Colon (tissue), 2 donors: ENCODE measurements at regions not wholly inside any gene's neighbourhood (a gene's known extent, or its start where the extent isn't known, plus 50 kb on each side); places are given as distances from the start of the nearest gene placed in this dataset.

Experiments used
- FAIRE-seq: peaks from 2 replicates; lab custom pipeline; 2012; peaks lifted over from hg19 to GRCh38; lab: Jason Lieb, UNC
- donor health status: control.
- donor health status: control.

GRCh38 chr5:174311531-174312269 lies 266.2 kb downstream of the NSG2 start:
- FAIRE-seq = no peak

GRCh38 chr5:174312270-174312617 lies 266.7 kb downstream of the NSG2 start:
- no peak for FAIRE-seq

- FAIRE-seq = no peak
These were observed 267.1 kb downstream of the NSG2 start for GRCh38 chr5:174312641-174313040.

GRCh38 chr5:174313615-174314014 lies 268.1 kb downstream of the NSG2 start:
- FAIRE-seq = no peak

GRCh38 chr5:174314261-174314660 lies 268.8 kb downstream of the NSG2 start:
- FAIRE-seq = no peak

GRCh38 chr5:174315471-174315870 lies 270.0 kb downstream of the NSG2 start:
- no peak for FAIRE-seq

- no peak for FAIRE-seq
These were observed 270.4 kb downstream of the NSG2 start for GRCh38 chr5:174315871-174316270.

- no peak for FAIRE-seq
These were observed 270.8 kb downstream of the NSG2 start for GRCh38 chr5:174316326-174316725.

DNA sequence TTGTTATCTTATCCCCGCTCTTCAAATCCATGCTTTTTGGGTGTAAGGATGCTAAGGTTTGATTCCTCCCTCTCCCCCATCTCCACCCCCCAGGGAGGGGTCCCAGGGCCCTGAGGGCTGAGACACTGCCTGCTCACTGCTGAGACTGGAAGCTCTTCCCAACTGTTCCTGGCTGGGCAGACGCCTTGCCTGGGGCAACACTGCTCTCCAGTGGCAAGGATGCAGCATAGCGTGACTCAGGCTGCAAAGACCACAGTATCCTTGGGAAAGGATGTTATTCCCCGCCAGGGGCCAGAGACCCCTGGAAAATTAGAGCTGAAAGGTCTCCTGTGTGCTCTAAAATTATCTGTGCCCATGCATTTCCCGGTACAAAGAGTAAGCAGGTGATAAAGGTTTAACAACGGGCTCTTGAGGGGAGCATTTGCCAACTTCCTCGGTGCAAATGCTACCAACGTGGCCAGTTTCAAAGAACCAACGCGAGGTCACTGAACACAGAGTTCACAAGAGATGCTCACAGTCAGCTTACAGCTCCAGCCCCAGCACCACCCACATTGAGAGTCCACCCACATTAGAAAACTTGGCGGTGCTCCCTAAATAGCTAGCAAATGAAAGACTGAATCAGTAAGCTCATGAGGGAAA lies 271.9 kb downstream of the NSG2 start:
- no peak for FAIRE-seq

DNA sequence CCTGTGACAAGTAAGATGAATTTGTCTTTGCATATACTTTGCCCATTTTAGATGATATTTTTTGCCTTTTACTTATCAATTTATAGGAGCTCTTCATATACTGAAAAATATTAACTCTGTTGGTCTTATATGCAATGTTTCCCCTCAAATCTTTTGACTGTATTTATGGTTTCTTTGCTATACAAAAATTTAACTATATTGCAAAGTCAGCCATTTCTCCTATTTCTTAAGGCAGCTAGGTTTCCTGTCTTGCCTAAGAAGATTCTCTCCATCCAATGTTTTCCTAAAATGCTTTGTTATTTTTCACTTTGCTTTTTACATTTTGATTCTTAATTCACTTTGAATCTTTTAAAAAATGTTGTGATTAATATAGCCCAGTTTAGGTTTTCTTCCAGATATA lies 273.1 kb downstream of the NSG2 start:
- no peak for FAIRE-seq

GRCh38 chr5:174319551-174319950 lies 274.0 kb downstream of the NSG2 start:
- FAIRE-seq = no peak

DNA sequence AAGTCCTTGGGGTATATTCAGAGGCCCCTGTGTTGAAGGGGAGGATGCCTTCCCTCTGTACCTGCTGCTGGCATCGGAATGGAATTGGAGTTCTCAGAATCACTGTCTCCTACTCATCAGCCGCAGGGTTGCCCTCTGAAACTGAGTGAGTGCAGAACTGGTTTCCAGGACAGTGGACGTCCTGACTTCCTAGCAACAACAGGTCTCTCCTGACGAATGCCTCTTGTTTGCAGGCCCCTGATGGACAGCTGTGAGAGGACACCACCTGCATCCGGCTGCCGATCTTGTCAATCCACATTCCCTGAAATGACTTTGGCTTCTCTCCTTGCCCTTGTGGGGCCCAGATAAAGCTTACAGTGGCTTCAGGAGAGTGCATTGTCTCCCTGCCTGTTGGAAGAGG lies 274.5 kb downstream of the NSG2 start:
- FAIRE-seq = no peak

GRCh38 chr5:174323878-174324281 lies 278.4 kb downstream of the NSG2 start:
- no peak for FAIRE-seq

DNA sequence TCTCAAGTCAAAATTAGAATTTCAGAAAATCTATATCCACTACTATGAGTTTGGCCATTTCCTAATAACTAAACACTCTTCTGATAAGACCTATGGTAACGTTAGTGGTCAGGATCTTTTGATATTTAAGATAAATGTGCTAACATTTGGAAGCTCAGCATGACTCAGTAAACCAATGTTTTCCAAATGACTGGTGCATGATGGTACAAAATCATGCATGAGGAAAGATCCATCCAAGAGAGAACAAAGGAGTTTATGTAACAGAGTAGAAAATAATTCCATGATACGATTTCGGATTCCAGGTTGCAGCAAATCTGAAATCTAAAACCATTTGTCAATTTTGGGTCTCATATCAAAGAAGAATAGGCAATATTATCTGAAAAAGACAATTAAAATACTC lies 279.2 kb downstream of the NSG2 start:
- FAIRE-seq = no peak

GRCh38 chr5:174325431-174325830 lies 279.9 kb downstream of the NSG2 start:
- no peak for FAIRE-seq

DNA sequence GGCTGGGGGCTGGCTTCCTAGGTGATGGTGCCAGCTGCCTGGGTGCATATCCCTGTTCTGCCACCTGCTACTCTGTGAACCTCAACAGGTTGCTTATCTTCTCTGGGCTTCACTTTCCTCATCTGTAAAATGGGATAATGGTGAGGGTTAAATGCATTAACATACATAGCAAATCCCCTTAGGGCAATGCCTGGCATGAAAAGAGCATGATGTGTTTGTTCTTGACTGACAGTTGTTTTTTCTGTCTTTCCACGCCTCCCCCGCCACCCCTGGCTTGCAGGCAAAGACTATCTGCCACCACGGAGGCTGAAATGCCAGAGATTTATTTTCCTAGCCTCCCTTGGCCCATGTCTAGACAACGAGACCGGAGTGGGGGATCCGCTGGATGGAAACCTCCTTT lies 280.5 kb downstream of the NSG2 start:
- no peak for FAIRE-seq

DNA sequence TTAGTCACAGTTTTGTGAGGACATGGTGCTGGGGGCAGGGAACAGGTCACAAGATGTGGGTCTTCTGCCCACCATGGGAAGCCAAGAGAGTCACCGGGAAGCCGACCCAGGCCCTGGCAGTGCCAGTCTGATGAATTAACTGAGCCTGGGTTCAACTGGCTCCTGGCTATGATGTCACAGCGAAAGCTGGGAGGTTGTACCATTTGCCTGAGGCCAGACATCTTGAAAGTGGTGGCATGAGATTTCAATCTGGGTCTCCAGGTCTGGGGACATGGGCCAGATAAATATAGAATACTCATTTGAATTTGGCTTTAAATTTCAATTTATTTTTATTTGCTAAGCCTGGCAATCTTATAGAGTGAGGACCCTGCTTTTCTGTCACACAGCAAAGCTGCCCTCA lies 280.9 kb downstream of the NSG2 start:
- no peak for FAIRE-seq

GRCh38 chr5:174327317-174327864 lies 281.9 kb downstream of the NSG2 start:
- FAIRE-seq = no peak

- no peak for FAIRE-seq
These were observed 282.4 kb downstream of the NSG2 start for GRCh38 chr5:174327896-174328295.

DNA sequence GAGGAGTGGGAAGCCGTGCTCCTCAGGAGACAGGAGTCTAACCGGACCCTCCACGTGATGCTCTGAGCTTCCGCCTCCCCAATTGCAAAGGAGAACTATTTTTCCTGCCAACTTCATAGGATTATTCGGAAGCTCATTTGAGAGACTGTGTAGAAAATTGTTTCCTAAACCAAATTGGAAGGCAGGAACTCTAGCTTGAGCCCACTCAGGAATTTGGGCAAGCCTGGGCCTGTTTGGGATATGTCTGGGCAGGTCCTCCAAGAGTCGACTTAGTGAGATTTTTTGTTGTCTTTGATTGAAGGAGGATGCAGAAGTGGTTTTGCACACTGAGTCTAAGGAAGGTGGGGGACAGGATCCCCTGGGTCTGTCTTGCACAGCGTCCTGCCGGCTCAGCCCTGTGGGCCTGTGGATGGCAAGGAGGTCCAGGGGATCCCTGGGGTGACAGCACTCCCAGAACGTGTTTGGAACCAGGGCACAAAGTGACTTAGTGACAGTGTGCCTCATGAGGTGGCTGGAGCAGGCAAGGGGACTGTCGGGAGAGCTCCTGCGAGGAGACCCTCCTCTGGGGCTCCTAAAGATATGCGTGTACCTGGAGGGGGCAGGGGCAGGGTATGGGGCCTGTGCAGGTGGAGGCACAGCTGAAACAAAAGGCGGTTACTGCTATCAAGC lies 283.3 kb downstream of the NSG2 start:
- FAIRE-seq = no peak

GRCh38 chr5:174329738-174330137 lies 284.2 kb downstream of the NSG2 start:
- FAIRE-seq = no peak

- no peak for FAIRE-seq
These were observed 290.3 kb downstream of the NSG2 start for GRCh38 chr5:174335682-174336364.

DNA sequence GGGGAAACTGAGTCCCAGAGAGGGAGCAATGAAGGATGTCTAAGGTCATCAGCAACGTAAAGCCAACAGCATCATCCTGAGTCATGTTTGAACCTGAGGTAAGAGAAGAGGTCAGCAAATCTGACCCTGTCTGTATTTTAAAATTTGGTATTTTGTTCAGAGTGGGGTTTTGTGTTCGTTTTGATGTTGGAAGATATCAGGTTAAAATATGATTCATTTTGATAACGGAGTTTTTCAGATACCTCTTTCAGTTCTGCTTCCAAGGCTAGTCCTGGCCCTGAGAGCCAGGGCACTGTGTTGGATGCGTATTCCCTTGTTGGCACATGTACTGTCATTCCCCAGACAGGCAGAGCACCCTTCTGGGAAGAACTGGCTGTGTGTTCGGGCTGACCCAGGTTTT lies 291.0 kb downstream of the NSG2 start:
- no peak for FAIRE-seq
